ENCODE measurements at regions not wholly inside any gene's neighbourhood (a gene's known extent, or its start where the extent isn't known, plus 50 kb on each side); places are given as distances from the start of the nearest gene placed in this dataset.

DNA sequence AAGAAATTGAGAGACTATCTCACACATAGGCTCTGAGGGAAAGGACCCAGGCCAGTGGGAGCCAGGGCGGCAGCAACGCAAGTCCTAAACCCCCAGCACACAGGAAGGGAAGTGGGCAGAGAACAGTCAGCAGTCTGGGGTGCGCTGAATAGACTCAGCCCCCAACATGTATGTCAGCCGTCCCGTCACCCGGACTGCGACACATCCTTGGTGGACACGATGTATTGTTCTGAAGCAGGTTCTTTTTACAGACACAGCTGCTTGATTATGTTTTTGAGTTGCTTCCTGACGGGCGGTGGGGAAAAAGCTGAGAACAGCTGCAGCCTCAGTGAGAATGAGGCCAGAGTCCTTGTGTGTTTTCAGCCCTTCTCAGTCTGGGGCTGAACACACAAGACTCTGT is 64.1 kb upstream of the CXCL14 start:
- H3K27me3 ChIP-seq (ENCODE audit: insufficient read depth, low read length), result no peaks in the 10 kb centered on the region
- no peak overlapping the region for H3K4me3 ChIP-seq (ENCODE audit: low read depth, low read length, poor library complexity, severe bottlenecking)
- TF ChIP-seq, protein P1, sequence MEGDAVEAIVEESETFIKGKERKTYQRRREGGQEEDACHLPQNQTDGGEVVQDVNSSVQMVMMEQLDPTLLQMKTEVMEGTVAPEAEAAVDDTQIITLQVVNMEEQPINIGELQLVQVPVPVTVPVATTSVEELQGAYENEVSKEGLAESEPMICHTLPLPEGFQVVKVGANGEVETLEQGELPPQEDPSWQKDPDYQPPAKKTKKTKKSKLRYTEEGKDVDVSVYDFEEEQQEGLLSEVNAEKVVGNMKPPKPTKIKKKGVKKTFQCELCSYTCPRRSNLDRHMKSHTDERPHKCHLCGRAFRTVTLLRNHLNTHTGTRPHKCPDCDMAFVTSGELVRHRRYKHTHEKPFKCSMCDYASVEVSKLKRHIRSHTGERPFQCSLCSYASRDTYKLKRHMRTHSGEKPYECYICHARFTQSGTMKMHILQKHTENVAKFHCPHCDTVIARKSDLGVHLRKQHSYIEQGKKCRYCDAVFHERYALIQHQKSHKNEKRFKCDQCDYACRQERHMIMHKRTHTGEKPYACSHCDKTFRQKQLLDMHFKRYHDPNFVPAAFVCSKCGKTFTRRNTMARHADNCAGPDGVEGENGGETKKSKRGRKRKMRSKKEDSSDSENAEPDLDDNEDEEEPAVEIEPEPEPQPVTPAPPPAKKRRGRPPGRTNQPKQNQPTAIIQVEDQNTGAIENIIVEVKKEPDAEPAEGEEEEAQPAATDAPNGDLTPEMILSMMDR (IDR thresholded peaks at IDR 0.05; ENCODE audit: low read length), result no peak
- TF ChIP-seq EZH2 (IDR thresholded peaks at IDR 0.05; ENCODE audit: borderline replicate concordance, low read length), result no peak
- no peaks in the 10 kb centered on the region for H3K9me3 ChIP-seq (ENCODE audit: low read length)
- H3F3A ChIP-seq (ENCODE audit: insufficient read depth, low read length), result no peaks in the 10 kb centered on the region
- no peaks in the 10 kb centered on the region for H4K20me1 ChIP-seq (ENCODE audit: insufficient read depth, low read length)
- H3K4me1 ChIP-seq (ENCODE audit: insufficient read depth, low read length, severe bottlenecking), result no peaks in the 10 kb centered on the region
- no peak overlapping the region for H3K27ac ChIP-seq (ENCODE audit: low read depth, low read length, poor library complexity, severe bottlenecking)
- H3K9me2 ChIP-seq (ENCODE audit: low read depth, low read length), result no peaks in the 10 kb centered on the region
- H3K9ac ChIP-seq (ENCODE audit: low read length), result no peak overlapping the region
- no peak overlapping the region for H2AFZ ChIP-seq (ENCODE audit: low read length)
- H3K36me3 ChIP-seq (ENCODE audit: insufficient read depth, low read length), result no peaks in the 10 kb centered on the region
- H3K79me2 ChIP-seq (ENCODE audit: insufficient read depth, low read length), result no peaks in the 10 kb centered on the region
- H3K4me2 ChIP-seq (ENCODE audit: low read length), result no peak overlapping the region

DNA sequence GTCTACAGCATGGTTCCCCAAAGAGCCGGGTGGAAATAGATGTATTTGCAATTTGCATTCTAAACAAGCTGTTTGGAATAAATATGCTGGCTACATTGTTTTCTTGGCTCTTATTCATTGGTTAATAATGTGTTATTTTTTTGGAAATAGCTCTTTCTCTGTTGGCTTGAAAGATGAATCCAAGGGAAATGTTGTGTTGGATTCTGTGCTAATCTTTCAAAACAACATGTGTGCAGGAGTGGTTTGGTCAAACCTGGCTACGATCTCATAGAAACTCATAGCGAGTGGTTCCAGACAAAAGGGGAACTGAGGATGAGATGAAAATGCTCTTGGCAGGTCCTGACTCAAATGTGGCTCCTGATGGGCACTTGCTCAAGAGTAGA is 63.7 kb upstream of the CXCL14 start:
- Histone ChIP-seq H4K20me1 (ENCODE audit: insufficient read depth, low read length) (no peaks in the 10 kb centered on the region), H3K9ac (ENCODE audit: low read length) (no peak overlapping the region), H3K4me1 (ENCODE audit: insufficient read depth, low read length, severe bottlenecking) (no peaks in the 10 kb centered on the region), H2AFZ (ENCODE audit: low read length) (no peak overlapping the region), H3K27me3 (ENCODE audit: insufficient read depth, low read length) (no peaks in the 10 kb centered on the region), H3K4me3 (ENCODE audit: low read depth, low read length, poor library complexity, severe bottlenecking) (no peak overlapping the region), H3K9me2 (ENCODE audit: low read depth, low read length) (no peaks in the 10 kb centered on the region), H3K36me3 (ENCODE audit: insufficient read depth, low read length) (no peaks in the 10 kb centered on the region), H3K9me3 (ENCODE audit: low read length) (no peaks in the 10 kb centered on the region), H3K27ac (ENCODE audit: low read depth, low read length, poor library complexity, severe bottlenecking) (no peak overlapping the region), H3K4me2 (ENCODE audit: low read length) (no peak overlapping the region), H3F3A (ENCODE audit: insufficient read depth, low read length) (no peaks in the 10 kb centered on the region), H3K79me2 (ENCODE audit: insufficient read depth, low read length) (no peaks in the 10 kb centered on the region)
- no peak for TF ChIP-seq EZH2 (IDR thresholded peaks at IDR 0.05; ENCODE audit: borderline replicate concordance, low read length)
- TF ChIP-seq, protein P1 (IDR thresholded peaks at IDR 0.05; ENCODE audit: low read length), result no peak

DNA sequence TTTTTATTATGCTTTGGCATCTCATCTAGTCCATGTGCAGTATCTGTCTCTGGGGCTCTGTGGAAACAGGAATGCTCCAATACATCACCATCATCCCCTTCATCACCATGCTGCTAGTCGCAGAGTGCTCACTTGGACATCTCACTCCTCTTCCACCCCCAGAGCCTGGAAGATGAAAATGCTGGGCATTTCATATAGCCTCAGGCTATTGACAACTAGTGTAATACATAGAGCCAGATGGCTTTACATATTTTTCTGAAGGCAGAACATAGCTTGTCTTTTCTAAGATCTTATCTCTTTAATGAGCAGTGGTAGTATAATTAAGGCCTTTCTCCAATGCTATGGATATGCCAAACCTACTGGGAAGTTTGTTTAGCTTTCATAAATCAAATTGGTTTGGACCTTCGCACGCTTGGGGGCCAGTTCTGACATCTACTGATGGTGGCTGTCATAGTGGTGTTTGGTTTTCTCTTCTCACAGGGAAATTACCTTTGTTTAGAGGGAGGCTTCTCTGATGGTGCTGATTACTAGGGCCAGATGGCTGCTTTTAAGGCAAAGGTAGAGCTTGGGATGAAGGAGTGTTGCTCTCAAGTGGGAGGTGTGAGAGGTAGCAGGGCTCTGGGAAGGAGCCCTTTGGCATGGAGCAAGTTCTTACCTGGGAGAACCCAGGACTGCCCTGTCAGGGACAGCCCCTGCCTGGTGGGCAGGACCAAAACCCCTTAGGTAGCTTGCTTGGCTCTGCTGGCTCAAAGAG is 63.1 kb upstream of the CXCL14 start:
- Histone ChIP-seq H2AFZ (ENCODE audit: low read length) (no peak overlapping the region), H3K36me3 (ENCODE audit: insufficient read depth, low read length) (no peaks in the 10 kb centered on the region), H3K27me3 (ENCODE audit: insufficient read depth, low read length) (no peaks in the 10 kb centered on the region), H3K4me1 (ENCODE audit: insufficient read depth, low read length, severe bottlenecking) (no peaks in the 10 kb centered on the region), H3K4me2 (ENCODE audit: low read length) (no peak overlapping the region), H3K9me2 (ENCODE audit: low read depth, low read length) (no peaks in the 10 kb centered on the region), H3K9ac (ENCODE audit: low read length) (no peak overlapping the region), H3K9me3 (ENCODE audit: low read length) (no peaks in the 10 kb centered on the region), H3F3A (ENCODE audit: insufficient read depth, low read length) (no peaks in the 10 kb centered on the region), H4K20me1 (ENCODE audit: insufficient read depth, low read length) (no peaks in the 10 kb centered on the region), H3K4me3 (ENCODE audit: low read depth, low read length, poor library complexity, severe bottlenecking) (no peak overlapping the region), H3K27ac (ENCODE audit: low read depth, low read length, poor library complexity, severe bottlenecking) (no peak overlapping the region), H3K79me2 (ENCODE audit: insufficient read depth, low read length) (no peaks in the 10 kb centered on the region)
- TF ChIP-seq, protein P1 (IDR thresholded peaks at IDR 0.05; ENCODE audit: low read length), result no peak
- no peak for TF ChIP-seq EZH2 (IDR thresholded peaks at IDR 0.05; ENCODE audit: borderline replicate concordance, low read length)
